ENCODE measurements at regions not wholly inside any gene's neighbourhood (a gene's known extent, or its start where the extent isn't known, plus 50 kb on each side); places are given as distances from the start of the nearest gene placed in this dataset.

DNA sequence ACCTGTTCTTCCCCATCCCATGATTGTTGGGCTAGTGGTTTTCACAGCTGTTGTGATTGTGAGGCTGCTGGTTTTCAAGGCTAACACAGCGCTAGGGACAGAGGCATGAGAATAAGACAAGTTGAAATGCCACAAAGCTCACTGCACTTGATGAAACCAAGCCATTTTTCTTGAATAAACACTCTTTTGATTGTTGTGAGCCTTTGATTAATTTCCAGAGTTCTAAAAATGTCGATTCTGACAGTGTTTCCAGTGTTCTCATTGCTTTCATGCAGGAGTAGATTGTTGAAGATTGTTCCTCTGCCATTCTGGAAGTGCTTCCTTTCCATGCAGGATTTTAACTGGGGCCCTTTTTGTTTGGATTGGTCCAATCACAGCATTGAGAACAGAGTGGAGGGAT lies 134.9 kb upstream of the GRIK3 start:
- H3K4ac ChIP-seq (ENCODE audit: low read depth, low read length): no peak overlapping the region
- H2BK20ac ChIP-seq (ENCODE audit: low read depth, low read length, poor library complexity, severe bottlenecking): no peak overlapping the region
- no peaks in the 10 kb centered on the region for H4K20me1 ChIP-seq (ENCODE audit: control insufficient read depth, insufficient read depth, insufficient read length)
- peaks cover 2 to 6% of the 10 kb centered on the region in 2 experiments; a peak in 3 of 5 replicates for H3K9me3 Mint-ChIP-seq
- no peak overlapping the region for H2BK12ac ChIP-seq (ENCODE audit: insufficient read length, low read depth, low read length)
- no peak overlapping the region for H3K14ac ChIP-seq (ENCODE audit: insufficient read depth, low read length)
- H3K79me1 ChIP-seq (ENCODE audit: insufficient read depth, low read depth, low read length, poor library complexity, severe bottlenecking): no peaks in the 10 kb centered on the region
- TF ChIP-seq, protein P1, sequence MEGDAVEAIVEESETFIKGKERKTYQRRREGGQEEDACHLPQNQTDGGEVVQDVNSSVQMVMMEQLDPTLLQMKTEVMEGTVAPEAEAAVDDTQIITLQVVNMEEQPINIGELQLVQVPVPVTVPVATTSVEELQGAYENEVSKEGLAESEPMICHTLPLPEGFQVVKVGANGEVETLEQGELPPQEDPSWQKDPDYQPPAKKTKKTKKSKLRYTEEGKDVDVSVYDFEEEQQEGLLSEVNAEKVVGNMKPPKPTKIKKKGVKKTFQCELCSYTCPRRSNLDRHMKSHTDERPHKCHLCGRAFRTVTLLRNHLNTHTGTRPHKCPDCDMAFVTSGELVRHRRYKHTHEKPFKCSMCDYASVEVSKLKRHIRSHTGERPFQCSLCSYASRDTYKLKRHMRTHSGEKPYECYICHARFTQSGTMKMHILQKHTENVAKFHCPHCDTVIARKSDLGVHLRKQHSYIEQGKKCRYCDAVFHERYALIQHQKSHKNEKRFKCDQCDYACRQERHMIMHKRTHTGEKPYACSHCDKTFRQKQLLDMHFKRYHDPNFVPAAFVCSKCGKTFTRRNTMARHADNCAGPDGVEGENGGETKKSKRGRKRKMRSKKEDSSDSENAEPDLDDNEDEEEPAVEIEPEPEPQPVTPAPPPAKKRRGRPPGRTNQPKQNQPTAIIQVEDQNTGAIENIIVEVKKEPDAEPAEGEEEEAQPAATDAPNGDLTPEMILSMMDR (conservative IDR thresholded peaks at IDR 0.05): no peak
- H3K23me2 ChIP-seq (ENCODE audit: insufficient read length, low read depth, low read length, poor library complexity, severe bottlenecking): no peaks in the 10 kb centered on the region
- H4K8ac ChIP-seq (replicated peaks; ENCODE audit: insufficient read length, low read depth, low read length): no peak overlapping the region
- H2AK5ac ChIP-seq (ENCODE audit: insufficient read length, low read length): no peak overlapping the region
- no peak overlapping the region for H3K23ac ChIP-seq (ENCODE audit: insufficient read length, low read depth, low read length)
- H3K9me3 ChIP-seq (ENCODE audit: control insufficient read depth, low read depth, low read length): no peaks in the 10 kb centered on the region
- H3K4me2 ChIP-seq (ENCODE audit: insufficient read depth, insufficient read length, low read length): no peak overlapping the region
- no CpG with 5 or more reads among the region's 2 CpGs for WGBS (ENCODE audit: extremely low coverage, insufficient read length, low lambda C conversion rate)
- H3T11ph ChIP-seq (ENCODE audit: low read length): no peak overlapping the region
- H2AFZ ChIP-seq (ENCODE audit: low read length): no peak overlapping the region
- no peaks in the 10 kb centered on the region for H3K79me2 ChIP-seq (ENCODE audit: insufficient read depth, low read length)
- no peak overlapping the region for H3K27ac ChIP-seq (ENCODE audit: insufficient read length, low read depth, low read length)
- H4K5ac ChIP-seq (ENCODE audit: insufficient read length, low read depth, low read length): no peak overlapping the region
- no peak overlapping the region for H4K91ac ChIP-seq (ENCODE audit: insufficient read length, low read depth, low read length)
- H3K27me3 ChIP-seq (ENCODE audit: insufficient read depth, low read length): no peaks in the 10 kb centered on the region
- H3K4me1 ChIP-seq (ENCODE audit: insufficient read depth, low read length): no peaks in the 10 kb centered on the region
- no peak overlapping the region for H3K27ac Mint-ChIP-seq
- no peaks in the 10 kb centered on the region for H3K27me3 Mint-ChIP-seq (ENCODE audit: low read depth)
- H3K18ac ChIP-seq (ENCODE audit: insufficient read length, low read depth, low read length): no peak overlapping the region
- H3K4me1 Mint-ChIP-seq: peaks cover 1 to 6% of the 10 kb centered on the region in 2 experiments
- no peak overlapping the region for H3K56ac ChIP-seq (ENCODE audit: insufficient read length, low read depth, low read length)
- H3K9ac ChIP-seq (ENCODE audit: extremely low read depth, insufficient read length, low read length): no peak overlapping the region
- no peak overlapping the region for H2BK15ac ChIP-seq (ENCODE audit: low read depth, low read length)
- H2BK5ac ChIP-seq (ENCODE audit: insufficient read length, low read length): no peak overlapping the region
- no peak overlapping the region for H3K4me3 Mint-ChIP-seq
- no peaks in the 10 kb centered on the region for H3K36me3 Mint-ChIP-seq (ENCODE audit: insufficient read depth in 1 of 3, low read depth in 3 of 3)
- no peak overlapping the region for H2BK120ac ChIP-seq (ENCODE audit: low read depth, low read length, poor library complexity, severe bottlenecking)
- DNase-seq: no peak

Measured in H9 (cell line).